Skin epidermis (tissue), 12 donors: ENCODE measurements at regions not wholly inside any gene's neighbourhood (a gene's known extent, or its start where the extent isn't known, plus 50 kb on each side); places are given as distances from the start of the nearest gene placed in this dataset.

Source experiments
- H3K27ac ChIP-seq, 21 experiments: fragments of 200-600 bp; sonication (generic) in 11 of 21; one replicate each; pipeline ENCODE4 v1.5.0; 2020; ENCODE audit warnings: mild to moderate bottlenecking in 3 of 21, inconsistent platforms in 2 of 21, moderate library complexity in 2 of 21
- H3K4me3 ChIP-seq, 7 experiments: fragments of 200-600 bp; sonication (generic) in 2 of 7; one replicate each; pipeline ENCODE4 v1.5.0; 2020; ENCODE audit warnings: inconsistent platforms in 2 of 7, mild to moderate bottlenecking in 2 of 7, moderate library complexity in 1 of 7

DNA sequence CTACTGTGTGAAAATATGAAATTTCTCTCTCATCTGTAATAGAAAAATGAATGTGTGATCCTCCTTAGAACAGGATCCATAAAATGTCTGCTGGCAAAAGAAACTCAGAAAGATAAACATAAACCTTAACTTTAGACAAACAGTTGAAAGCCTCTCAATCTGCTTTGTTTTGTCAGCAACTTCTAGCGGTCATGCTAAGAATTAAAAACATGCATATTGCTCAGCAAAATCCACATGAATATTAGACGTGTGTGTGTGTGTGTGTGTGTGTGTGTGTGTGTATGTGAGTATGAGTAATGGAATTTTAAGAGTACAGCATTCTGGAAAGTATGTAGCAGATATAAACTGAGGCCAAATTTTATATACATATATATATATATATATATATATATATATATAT, 1779.2 kb upstream of the MIR17HG start:
- no peak overlapping the region for H3K27ac ChIP-seq
- H3K4me3 ChIP-seq = no peak overlapping the region

DNA sequence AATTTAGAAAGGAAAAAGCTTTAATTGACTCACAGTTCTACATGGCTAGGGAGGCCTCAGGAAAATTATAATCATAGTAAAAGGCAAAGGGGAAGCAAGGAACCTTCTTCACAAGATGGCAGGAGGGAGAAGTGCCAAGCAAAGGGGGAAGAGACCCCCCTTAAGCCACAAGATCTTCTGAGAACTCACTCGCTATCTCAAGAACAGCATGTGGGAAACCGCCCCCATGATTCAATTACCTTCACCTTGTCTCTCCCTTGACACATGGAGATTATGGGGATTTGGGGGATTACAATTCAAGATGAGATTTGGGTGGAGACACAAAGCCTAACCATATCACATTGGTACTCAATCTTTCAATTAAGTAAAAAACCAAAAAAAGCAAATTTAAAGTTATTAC, 1778.7 kb upstream of the MIR17HG start:
- Histone ChIP-seq H3K4me3 (no peak overlapping the region), H3K27ac (no peak overlapping the region)

DNA sequence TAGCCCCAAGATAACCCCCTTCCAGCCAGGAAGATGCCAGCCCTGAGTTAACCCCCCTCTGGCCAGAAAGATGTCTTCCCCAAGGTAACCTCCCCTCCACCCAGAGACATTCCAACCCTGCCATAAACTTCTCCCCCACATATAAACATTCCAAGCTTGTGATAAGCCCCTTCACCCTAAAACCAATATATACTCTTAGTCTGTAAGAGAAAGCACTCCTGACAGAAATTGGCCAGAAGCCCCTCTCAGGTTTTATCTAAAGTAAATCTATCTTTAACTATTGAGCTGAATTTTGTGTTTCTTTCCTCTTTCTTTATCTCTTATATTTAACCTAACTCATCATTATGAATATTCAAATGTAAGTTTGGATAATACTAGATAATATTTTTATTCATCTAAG, 1775.8 kb upstream of the MIR17HG start:
- no peak overlapping the region for H3K4me3 ChIP-seq
- no peak overlapping the region for H3K27ac ChIP-seq

DNA sequence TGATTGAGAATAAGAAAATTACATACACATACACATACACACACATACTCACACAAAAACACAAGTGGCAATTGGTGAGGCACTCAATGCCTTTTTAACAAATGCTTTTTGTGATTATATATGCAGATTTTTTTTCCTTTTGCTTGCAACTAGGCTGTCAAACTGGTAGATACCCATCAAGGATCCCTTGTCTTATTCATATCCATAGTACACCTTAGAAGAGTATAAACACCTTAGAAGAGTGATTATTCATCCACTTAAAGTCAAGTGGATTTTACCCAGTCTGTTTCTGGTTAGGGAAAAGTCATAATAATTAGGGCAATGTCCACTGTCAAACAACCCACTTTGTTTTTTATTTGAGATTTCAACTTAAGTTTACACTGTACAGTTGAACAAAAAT, 1773.4 kb upstream of the MIR17HG start:
- Histone ChIP-seq H3K4me3 (no peak overlapping the region), H3K27ac (no peak overlapping the region)

DNA sequence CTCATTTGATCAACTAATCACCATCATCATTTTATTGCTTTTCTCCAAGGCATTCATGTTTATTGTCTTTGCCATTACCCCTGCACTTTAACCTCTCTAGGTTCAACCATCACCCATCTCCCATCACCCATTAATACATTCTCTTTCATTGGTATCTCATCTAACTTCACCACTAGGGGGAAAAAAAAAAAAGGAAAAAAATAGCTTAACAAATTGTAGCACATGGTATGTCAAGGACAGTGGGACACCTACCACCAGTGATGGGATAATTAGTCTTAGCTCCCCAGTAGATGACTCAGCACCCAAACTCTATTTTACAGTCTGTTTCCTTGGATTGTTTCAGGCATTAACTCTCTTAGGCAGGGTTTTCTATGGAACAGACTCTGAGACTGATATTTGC, 1770.2 kb upstream of the MIR17HG start:
- H3K27ac ChIP-seq = no peak overlapping the region
- H3K4me3 ChIP-seq = no peak overlapping the region

DNA sequence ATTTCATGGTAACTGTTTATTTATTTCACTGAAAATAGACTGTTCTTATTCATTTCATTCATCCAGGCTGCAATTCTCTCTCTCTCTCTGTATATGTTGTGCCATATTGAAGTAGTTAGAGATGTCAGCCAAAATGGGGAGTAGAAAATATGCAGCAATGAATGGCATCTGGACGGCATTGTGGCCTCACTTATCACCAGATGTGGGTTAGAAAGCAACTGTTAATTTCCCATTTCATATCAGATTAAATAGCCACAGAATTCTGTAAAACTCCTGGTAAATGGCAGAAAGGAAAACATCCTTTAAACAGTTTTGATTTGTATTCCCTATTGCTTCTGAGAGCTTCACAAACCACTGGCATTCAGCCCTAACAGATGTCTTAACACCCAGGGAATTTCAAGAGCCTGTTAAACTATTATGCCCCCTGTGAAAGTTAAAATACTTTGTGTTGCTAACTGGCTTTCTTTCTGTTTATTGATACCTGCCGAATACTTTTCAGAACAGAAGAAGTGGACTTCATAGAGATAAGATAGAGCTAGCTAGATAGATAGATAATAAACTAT, 1763.3 kb upstream of the MIR17HG start:
- Histone ChIP-seq H3K4me3 (no peak overlapping the region), H3K27ac (no peak overlapping the region)

DNA sequence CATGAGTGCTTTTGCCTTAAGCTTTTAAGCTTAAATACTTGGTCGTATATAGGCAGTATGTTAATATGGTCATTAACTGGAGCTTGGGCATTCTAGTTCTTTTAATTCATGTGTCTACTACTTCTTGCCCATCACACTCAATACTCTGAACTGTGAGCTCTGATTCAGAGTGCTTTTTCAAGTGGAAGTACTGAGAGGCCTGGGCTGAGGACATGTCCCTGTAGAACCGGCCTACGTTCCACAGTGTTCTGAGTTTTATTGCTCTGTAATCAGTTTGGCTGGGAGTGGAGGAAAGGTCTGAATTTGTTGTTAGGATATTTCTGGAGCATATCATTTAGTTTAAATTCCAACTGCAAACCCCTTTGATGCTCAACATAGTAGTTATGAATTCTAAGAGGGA, 1744.8 kb upstream of the MIR17HG start:
- no peak overlapping the region for H3K27ac ChIP-seq
- no peak overlapping the region for H3K4me3 ChIP-seq

DNA sequence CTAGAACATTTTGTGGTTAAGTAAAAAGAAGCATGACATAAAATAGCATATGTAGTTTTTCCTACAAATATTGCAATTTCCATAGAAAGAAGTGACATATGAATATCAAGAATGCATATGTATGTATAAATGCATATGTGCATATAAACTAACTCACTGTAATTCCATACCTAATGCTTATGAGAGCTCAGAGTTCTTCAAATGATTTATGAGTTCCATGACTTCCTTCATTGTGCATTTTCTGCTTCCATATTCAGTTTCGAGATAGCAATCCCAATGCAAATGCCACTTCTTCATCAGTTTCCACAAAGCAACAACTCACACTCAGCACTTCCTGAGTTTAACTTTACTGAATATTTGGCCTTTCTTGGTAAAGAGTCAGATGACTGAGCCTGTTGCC, 1744.3 kb upstream of the MIR17HG start:
- Histone ChIP-seq H3K4me3 (no peak overlapping the region), H3K27ac (no peak overlapping the region)

DNA sequence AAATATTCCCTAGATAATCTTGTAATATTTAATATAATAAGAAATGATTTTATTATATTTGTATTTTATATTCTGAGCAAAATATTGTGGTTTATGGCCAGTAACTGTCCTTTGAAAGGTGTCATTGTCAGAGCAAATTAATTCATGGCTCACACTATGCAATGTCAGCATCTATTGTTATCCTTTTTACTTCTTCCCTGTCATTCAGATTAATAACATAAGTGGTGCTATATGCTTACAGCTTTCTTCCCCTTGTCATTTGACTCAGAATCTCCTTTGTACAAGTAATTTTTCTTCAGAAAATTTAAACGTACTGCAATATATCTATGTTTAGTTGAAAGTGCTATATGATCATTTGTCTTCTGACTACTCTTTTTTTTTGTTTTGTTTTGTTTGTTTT, 1738.2 kb upstream of the MIR17HG start:
- Histone ChIP-seq H3K27ac (no peak overlapping the region), H3K4me3 (no peak overlapping the region)

DNA sequence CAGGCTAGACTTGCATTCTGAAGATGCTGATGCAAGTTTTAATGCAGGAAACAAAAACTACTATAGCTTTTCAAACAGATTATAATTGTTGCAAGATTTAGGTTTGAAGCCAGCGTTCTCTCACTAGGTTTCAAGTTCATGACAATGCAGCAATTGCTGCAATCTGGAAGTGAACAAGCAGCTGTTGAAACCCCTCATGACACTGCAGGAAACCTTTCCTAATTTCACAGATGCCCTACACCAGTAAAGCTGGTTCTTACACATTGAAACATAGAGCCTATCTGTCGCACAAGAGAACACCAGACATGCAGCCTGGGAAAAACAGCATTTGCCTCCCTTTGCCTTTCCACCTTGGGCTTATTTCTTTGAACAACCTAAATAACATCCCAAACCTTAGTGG, 1737.2 kb upstream of the MIR17HG start:
- H3K4me3 ChIP-seq = no peak overlapping the region

DNA sequence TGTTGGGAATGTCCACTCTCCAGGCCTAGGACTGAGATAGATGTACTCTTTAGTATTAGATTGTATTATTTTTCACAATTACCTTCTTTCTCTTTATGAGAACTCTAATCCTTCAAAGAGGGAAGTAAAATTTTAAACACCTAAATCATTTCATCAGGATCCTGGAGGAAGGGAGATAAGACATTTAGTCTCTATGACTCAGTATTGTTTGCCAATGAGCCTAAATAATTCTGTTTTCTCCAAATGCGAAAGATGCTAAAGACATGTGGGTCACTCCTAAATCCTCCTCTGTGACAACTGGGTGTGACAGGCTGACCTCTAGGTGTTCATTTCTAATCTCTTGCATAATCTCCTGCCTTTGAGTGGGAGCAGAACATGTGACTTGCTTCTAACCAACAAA, 1736.6 kb upstream of the MIR17HG start:
- H3K27ac ChIP-seq = no peak overlapping the region
- H3K4me3 ChIP-seq = no peak overlapping the region

More for the DNA sequence above, 1737.2 kb upstream of the MIR17HG start:
- H3K27ac ChIP-seq = no peak overlapping the region

DNA sequence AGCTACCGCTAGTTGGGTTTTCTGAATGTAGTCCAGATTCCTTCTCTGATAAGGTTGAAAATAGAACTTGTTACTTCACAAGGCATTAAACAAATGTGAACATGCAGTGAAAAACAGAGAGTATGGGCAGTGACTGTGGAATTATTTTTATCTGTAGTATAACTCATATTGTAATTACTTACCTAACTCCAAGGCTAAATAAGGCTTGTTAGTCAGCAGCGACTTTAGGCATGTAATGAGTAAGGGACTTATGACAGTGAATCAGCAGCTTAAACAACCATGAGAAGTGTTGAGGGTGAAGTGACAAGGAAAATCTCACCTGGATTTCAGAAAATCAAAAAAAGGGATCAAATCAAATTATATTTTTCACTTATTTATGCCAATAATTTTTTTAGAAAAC, 1719.5 kb upstream of the MIR17HG start:
- Histone ChIP-seq H3K4me3 (no peak overlapping the region), H3K27ac (no peak overlapping the region)

DNA sequence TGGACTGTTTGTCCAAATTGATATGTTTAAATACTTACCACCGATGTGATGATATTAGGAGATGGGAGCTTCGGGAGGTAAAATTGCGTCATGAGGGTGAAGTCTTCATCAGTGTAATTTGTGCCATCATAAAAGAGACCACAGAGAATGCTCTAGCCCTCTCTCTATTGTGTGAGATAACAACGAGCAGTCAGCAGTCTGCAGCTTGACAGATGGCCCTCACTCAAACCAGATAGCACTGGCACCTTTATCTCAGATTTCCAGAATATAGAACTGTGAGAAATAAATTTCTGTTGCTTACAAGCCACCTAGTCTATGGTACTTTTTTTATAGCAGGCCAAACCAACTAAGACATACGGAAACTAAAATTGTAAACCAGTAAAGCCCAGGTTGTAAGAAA, 1718.9 kb upstream of the MIR17HG start:
- Histone ChIP-seq H3K4me3 (no peak overlapping the region), H3K27ac (no peak overlapping the region)

DNA sequence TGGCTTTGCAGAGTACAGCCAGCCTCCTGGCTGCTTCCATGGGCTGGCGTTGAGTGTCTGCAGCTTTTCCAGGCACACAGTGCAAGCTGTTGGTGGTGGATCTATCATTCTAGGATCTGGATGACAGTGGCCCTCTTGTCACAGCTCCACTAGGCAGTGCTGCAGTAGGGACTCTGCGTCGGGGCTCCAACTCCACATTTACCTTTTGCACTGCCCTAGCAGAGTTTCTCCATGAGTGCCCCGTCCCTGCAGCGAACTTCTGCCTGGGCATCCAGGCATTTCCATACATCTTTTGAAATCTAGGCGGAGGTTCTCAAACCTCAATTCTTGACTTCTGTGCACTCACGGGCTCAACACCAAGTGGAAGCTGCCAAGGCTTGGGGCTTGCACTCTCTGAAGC, 1697.3 kb upstream of the MIR17HG start:
- Histone ChIP-seq H3K4me3 (no peak overlapping the region), H3K27ac (no peak overlapping the region)

DNA sequence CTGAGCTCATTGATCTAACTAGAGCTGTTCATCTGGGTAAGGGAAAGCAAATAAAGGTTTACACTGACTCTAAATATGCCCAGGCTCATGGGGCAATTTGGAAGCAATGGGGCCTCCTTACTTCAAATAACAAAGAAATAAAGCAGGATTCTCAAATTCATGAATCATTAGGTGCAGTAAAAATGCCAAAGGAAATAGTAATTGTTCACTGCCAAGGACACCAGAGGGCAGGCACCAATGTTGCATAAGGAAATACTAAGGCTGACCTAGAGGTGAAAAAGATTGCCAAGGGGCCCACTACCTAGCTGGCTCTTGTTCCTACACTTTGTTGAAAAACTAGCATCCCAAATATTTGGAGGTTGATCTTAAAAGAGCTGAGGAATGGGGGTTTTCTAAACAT, 1686.7 kb upstream of the MIR17HG start:
- H3K27ac ChIP-seq = no peak overlapping the region
- H3K4me3 ChIP-seq = no peak overlapping the region

DNA sequence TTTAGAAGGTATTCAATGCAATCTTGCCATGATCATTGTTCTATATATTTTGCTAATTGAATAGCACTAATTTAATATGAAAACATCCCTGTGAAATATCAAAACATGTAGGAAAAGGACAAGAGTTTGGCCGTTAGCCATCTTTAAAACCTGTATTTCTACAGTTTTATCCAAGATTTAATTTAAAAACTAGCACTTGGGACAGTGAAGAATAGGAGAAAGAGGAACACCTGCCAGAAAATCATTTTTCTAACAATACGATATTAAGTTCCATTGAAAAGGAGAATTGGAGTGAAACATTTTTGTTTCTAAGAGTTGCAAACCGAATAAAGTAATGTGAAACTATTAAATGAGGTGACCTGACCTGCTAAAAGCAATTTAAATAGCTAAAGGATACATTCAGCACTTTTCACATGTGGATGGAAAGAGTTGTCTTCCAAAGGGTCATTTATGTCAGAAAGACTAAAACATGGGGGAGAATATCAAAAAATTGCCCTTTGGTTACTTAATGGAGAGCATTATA, 1673.6 kb upstream of the MIR17HG start:
- H3K4me3 ChIP-seq = no peak overlapping the region
- no peak overlapping the region for H3K27ac ChIP-seq

DNA sequence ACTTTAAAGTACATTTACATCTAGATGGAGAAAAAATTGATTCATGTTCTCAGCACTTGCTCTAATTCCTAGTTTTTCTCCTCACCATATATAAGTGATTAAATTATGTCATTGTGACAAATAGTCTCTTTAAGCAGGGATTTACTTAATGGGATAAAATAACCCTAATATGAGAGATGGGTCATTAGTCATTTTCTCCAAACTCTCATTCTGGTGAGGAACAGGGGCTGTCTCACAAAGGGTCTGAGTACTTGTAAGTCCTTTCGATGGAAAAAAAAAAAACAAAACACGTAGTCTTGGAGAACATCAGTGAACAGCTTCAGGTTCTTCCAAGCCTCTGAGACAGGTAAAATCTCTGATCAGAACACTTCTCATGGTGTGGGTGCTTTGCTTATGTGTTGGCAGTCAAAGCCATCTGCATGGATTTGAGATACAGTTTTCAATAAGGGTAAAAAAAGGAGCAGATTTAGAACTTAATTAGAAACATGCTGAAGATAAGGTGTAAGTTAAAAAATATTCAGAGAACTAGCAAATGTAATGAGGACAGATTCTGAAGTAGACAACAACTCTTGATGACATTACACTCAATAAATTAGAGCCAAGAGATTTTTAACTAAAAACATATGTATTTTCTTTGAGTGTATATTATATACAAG, 1668.9 kb upstream of the MIR17HG start:
- Histone ChIP-seq H3K4me3 (no peak overlapping the region), H3K27ac (no peak overlapping the region)

DNA sequence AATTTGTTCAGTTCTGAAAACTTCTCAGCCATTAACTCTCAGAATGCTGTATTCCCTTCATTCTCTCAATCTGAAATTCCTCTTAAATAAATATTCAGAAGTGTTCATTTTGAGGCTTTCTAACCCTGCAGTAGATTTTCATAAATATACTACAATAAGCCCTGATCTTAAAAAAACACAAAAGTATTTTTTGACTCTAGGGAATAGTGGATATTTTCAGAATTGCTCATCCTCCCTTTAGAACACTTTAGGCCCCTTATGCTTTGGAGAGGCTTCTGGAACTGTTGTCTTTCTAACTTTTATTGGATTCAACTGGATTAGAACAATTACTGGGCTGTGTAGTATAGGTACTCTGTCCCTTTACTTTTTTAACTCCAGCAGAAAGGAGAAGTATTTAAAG, 1662.6 kb upstream of the MIR17HG start:
- H3K4me3 ChIP-seq = no peak overlapping the region
- no peak overlapping the region for H3K27ac ChIP-seq

DNA sequence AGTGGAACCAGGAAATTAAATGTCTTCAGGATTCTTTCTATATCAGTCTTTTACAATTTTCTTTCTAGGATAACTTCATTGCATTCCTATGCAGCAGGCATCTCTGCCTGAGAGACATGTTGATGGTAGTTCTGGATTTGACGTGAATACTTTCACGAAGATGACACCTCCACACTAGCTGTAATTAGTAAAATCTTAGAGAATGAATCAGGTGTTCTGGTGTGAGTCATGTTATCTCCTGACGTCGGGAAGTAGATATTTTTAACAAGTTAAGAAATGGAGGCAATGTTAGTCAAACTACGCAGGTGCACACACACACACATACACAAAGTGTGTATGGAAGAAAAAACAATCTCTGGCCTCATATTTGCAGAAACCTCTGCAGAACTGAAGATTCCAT, 1661.3 kb upstream of the MIR17HG start:
- Histone ChIP-seq H3K4me3 (no peak overlapping the region), H3K27ac (no peak overlapping the region)

DNA sequence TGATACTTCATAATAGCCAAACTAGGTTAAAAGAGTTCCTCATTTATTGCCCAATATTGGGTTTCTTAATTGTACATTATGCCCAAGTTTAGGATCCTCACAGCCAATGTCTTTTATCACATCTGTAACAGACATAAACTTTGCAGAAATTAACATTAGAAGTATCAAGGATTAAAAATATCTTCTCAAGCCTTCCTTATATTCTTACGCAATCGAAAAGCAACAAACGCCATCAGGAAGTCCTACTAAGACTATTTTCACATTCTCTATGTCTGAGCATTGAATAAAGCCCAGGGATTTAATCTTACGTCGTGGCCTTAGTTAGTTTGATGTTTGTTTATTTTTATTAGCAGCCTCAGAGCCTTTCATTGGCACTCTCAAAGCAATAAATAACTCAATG, 1660.4 kb upstream of the MIR17HG start:
- no peak overlapping the region for H3K27ac ChIP-seq
- H3K4me3 ChIP-seq = no peak overlapping the region

DNA sequence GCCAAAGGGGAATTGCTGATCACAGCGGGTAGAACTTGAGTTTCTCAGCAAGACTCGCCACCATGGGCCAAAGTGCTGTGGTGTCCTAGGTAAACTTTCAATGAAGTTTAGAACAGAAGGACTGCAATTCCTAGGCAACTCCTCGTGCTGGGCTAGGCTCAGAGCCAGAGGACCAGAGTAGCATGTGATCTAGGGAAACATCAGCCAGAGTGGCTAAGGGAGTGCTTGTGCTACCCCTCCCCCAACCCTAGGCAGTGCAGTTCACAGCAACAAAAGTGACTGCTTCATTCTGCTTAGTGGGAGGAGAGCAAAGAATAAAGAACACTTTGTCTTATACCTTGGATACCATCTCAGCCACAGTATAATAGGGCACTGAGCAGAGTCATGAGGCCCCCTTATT, 1658.6 kb upstream of the MIR17HG start:
- no peak overlapping the region for H3K27ac ChIP-seq
- H3K4me3 ChIP-seq = no peak overlapping the region

DNA sequence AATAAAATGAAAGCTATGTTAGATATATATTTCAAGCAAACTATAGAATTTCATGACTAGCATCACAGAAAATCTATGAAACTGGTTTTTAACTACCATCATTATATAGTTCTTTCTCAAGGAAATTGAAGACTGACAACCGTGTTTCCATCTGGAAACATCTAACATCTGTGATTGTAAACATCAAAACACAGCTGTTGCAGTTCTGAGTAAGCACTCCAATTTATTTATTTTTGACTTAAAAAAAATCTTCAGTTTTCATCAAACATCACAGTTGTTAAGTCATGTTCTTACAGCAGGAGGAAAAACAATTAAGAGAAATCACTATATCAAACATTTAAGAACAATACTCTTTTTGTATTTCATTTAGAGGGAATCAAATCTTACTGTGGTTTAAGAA, 1653.0 kb upstream of the MIR17HG start:
- Histone ChIP-seq H3K4me3 (no peak overlapping the region), H3K27ac (no peak overlapping the region)
